Fibroblast of mammary gland (primary cell): ENCODE measurements at regions not wholly inside any gene's neighbourhood (a gene's known extent, or its start where the extent isn't known, plus 50 kb on each side); places are given as distances from the start of the nearest gene placed in this dataset.
A peak's percentile ranks its signal among the peaks of the same experiment; 100 is the strongest.
"Not testable (repeated sequence)": the region's sequence is repeated elsewhere in the genome, so short reads cannot be mapped to it uniquely, and the experiment has no call there.

ENCODE experiments used
- DNase-seq: peaks from one replicate; pipeline ENCODE4 v3.0.0-alpha.2; 2010; ENCODE audit warnings: low read depth
- H3K4me3 ChIP-seq: 2 replicates; pipeline ENCODE4 v1.5.1; 2011; ENCODE audit warnings: low read depth, mild to moderate bottlenecking, low read length, moderate library complexity; ENCODE audit not compliant: control insufficient read depth
- TF ChIP-seq, protein P1 (sequence below): conservative IDR thresholded peaks from 2 replicates; pipeline ENCODE4 v1.5.1; 2011; ENCODE audit warnings: low read depth, low read length, inconsistent platforms; ENCODE audit not compliant: control insufficient read depth, insufficient read depth

- DNase-seq, result no peak
- H3K4me3 ChIP-seq, result no peak overlapping the region
- TF ChIP-seq, protein P1, sequence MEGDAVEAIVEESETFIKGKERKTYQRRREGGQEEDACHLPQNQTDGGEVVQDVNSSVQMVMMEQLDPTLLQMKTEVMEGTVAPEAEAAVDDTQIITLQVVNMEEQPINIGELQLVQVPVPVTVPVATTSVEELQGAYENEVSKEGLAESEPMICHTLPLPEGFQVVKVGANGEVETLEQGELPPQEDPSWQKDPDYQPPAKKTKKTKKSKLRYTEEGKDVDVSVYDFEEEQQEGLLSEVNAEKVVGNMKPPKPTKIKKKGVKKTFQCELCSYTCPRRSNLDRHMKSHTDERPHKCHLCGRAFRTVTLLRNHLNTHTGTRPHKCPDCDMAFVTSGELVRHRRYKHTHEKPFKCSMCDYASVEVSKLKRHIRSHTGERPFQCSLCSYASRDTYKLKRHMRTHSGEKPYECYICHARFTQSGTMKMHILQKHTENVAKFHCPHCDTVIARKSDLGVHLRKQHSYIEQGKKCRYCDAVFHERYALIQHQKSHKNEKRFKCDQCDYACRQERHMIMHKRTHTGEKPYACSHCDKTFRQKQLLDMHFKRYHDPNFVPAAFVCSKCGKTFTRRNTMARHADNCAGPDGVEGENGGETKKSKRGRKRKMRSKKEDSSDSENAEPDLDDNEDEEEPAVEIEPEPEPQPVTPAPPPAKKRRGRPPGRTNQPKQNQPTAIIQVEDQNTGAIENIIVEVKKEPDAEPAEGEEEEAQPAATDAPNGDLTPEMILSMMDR, result no peak
Measured at GRCh38 chr3:8423307-8423706, 78.3 kb upstream of the LMCD1 start.

DNA sequence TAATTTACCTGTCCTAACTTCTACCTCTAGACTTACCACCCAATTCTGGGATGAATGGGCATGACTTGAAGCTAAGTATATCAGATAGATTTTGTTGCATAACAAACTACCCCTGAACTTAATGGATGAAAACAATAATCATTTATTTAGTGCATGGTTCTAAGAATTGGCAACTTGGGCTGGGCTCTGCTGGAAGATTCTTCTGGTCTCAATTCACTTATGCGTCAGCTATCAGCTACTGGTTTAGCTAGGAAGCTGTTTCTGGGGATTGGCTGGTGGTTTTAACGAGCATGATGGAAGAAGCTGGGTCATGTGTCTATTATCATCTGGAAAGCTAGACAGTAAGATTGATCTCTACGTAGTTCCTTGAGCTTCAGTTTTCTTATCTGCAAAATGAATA, 77.3 kb upstream of the LMCD1 start:
- DNase-seq, result no peak
- TF ChIP-seq, protein P1, result no peak
- no peak overlapping the region for H3K4me3 ChIP-seq

DNA sequence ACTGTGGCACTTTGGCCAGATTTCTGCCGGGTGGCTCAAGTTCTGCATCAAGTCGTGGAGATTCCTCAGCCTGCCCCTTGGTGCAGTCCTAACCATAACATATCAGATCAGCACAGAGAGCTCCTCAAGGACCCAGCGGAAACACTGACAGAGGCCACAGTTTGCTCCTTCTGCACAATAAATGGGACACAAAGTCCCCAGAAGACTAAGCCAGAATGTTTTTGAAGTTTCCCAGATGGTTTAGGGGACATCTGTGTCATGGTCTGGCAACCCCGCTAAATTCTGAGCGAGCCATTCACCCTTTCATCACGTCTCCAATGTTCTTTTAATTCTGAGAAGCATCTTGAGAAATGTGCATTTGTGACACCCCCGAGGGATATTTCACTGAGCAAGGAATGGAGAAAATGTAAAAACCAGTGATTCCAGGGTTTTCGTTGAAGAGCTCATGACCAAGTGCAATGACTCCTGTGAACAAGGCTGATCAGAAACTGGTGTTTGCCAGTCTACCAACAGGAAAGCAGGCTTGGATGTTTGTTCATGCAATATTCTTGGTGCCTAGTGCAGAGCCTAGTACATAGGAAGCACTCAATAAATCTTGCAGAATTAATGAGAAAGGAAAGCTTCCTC, 64.8 kb upstream of the LMCD1 start:
- no peak for DNase-seq
- no peak overlapping the region for H3K4me3 ChIP-seq
- TF ChIP-seq, protein P1, result no peak

DNA sequence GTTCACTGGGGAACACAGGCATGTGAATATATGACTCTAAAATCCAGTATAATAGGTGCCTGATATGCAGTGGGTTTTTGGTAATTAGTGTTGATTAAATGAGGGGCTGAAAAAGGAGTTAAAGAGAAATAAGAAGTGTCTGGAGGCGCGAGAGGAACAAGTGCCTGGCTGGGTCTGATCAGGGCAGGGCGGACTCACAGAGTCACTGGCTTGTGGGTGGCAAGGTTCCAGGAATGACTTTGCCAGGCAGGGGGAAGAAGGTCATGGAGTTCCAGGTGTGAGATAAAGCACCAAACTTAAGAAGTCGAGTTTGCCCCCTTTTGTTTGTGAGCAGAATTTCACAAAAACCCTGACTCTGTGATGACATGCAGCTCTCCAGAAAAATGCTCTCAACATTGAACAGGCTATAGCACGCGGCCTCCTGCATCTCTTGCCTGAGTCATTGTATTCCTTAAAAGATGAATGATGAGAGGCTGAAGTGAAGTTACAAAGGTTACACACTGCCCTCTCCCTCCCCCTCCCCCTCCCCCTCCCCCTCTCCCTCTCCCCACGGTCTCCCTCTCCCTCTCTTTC, 63.0 kb upstream of the LMCD1 start:
- TF ChIP-seq, protein P1, result no peak
- H3K4me3 ChIP-seq, result no peak overlapping the region
- no peak for DNase-seq

GRCh38 chr3:8440142-8440541, 61.5 kb upstream of the LMCD1 start:
- DNase-seq, H3K4me3 ChIP-seq: not testable (repeated sequence)

- DNase-seq, result peak; percentile 84
- H3K4me3 ChIP-seq, result no peak overlapping the region
Measured at GRCh38 chr3:8441969-8442559, 59.6 kb upstream of the LMCD1 start.

DNA sequence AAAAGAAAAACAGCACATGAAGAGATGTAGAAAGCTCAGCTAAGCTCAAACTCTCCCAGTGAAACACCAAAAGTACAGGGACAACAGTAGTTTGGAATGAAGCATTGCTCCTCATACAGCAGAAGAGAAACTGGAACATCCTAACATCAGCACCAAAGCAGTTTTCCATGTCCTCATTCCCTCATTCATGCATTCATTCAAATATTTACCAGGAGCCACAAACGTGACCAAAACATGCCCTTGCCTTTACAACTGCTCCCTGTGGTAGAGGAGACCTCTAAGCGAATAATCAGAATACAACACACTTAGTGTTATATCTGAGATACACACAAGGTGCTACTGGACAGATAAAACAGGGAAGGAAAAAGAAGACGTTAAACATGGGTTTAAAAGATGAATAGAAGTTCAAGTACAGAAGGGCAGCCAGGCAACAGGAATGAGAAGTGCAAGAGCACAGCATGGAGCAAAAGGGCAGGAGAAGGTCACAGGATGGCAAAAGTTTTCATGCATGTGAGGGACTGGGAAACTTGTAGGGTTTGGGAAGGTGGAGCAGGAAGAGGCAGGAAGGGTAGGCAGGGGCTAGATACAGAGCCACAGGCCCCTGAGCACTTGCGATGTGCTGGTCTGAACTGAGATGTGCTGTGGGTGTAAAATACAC, 58.5 kb upstream of the LMCD1 start:
- H3K4me3 ChIP-seq, result no peak overlapping the region
- TF ChIP-seq, protein P1, result no peak
- DNase-seq, result no peak

More at GRCh38 chr3:8441969-8442559, 59.6 kb upstream of the LMCD1 start:
- TF ChIP-seq, protein P1, result peak; percentile 86
